Small intestine (tissue), 7 donors: ENCODE measurements at regions not wholly inside any gene's neighbourhood (a gene's known extent, or its start where the extent isn't known, plus 50 kb on each side); places are given as distances from the start of the nearest gene placed in this dataset.
"Not testable (repeated sequence)": the region's sequence is repeated elsewhere in the genome, so short reads cannot be mapped to it uniquely, and the experiment has no call there.

Experiments used
- DNase-seq, 2 donors: peaks; one replicate each; pipeline versions ENCODE4 v3.0.0 to v3.0.0-alpha.2; 2013
- FAIRE-seq: peaks from 2 replicates; lab custom pipeline; 2012; peaks lifted over from hg19 to GRCh38; lab: Jason Lieb, UNC
- H3K27ac ChIP-seq, 3 donors: one replicate each; pipeline ENCODE4 v1.5.1; 2013; ENCODE audit warnings: low read length in 2 of 3, mild to moderate bottlenecking in 2 of 3, control low read depth in 1 of 3, inconsistent platforms in 1 of 3, low read depth in 1 of 3, moderate library complexity in 1 of 3
- H3K27me3 ChIP-seq, 3 donors: one replicate each; pipeline ENCODE4 v1.6.1; 2013; ENCODE audit warnings: low read length in 3 of 3, inconsistent platforms in 1 of 3; ENCODE audit not compliant: control insufficient read depth in 3 of 3, insufficient read depth in 3 of 3
- H3K36me3 ChIP-seq, 3 donors: one replicate each; pipeline ENCODE4 v1.6.1; 2013; ENCODE audit warnings: low read length in 3 of 3, inconsistent platforms in 1 of 3, low read depth in 1 of 3, mild to moderate bottlenecking in 1 of 3, moderate library complexity in 1 of 3; ENCODE audit not compliant: control insufficient read depth in 3 of 3, insufficient read depth in 2 of 3
- H3K4me1 ChIP-seq, 3 donors: one replicate each; pipeline ENCODE4 v1.6.1; 2013; ENCODE audit warnings: low read length in 2 of 3, inconsistent platforms in 1 of 3, low read depth in 1 of 3, mild to moderate bottlenecking in 1 of 3, moderate library complexity in 1 of 3; ENCODE audit not compliant: control insufficient read depth in 3 of 3, insufficient read depth in 2 of 3
- H3K4me3 ChIP-seq, 3 donors: one replicate each; pipeline ENCODE4 v1.5.1; 2013; ENCODE audit warnings: low read length in 3 of 3, control low read depth in 1 of 3, inconsistent platforms in 1 of 3, low read depth in 1 of 3, mild to moderate bottlenecking in 1 of 3, moderate library complexity in 1 of 3
- H3K9me3 ChIP-seq, 2 donors: one replicate each; pipeline ENCODE4 v1.6.1; 2013; ENCODE audit warnings: low read depth in 1 of 2, low read length in 1 of 2; ENCODE audit not compliant: control insufficient read depth in 2 of 2, insufficient read depth in 1 of 2
- WGBS, 3 donors: extraction: QIAGEN DNeasy Blood & Tissue Kit; methylation state at CpG; one replicate each; pipeline ENCODE4 v1.1.7; 2013; 5-methylcytosine and 5-hydroxymethylcytosine counted together
- donor health status: healthy with polysubstance abuse.
- donor health status: control.
- donor health status: control.
- donor health status: Bipolar disorder and iron deficiency.
- donor health status: healthy.

DNA sequence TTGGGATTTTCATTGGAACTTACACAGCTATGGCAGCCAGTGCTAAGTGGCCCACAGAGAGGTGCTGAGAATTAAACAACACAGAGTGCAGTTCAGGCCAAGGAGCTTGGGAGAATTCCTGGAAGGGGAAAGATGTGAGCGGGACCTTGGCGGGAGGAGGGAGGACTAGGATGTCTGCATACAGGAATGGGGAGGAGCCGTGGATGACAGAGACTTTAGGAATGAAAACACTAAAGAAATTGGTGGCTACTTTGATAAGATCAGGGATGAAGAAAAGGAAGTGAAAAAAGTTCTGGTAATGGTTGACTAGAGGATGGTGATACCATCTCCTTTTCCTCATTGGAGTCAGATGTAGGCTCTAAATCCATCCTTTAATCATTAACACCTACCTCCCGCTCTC lies 234.2 kb upstream of the FZD8 start:
- H3K4me3 ChIP-seq, result no peak overlapping the region
- no peaks in the 10 kb centered on the region for H3K36me3 ChIP-seq
- H3K9me3 ChIP-seq, result no peaks in the 10 kb centered on the region
- no peak overlapping the region for H3K27ac ChIP-seq
- DNase-seq (no peak), FAIRE-seq (no peak)
- H3K4me1 ChIP-seq, result no peaks in the 10 kb centered on the region
- WGBS, 3 donors, result 64 to 67% (median 66%) methylated on average over 4 of the region's 4 CpGs
- H3K27me3 ChIP-seq, result no peaks in the 10 kb centered on the region

DNA sequence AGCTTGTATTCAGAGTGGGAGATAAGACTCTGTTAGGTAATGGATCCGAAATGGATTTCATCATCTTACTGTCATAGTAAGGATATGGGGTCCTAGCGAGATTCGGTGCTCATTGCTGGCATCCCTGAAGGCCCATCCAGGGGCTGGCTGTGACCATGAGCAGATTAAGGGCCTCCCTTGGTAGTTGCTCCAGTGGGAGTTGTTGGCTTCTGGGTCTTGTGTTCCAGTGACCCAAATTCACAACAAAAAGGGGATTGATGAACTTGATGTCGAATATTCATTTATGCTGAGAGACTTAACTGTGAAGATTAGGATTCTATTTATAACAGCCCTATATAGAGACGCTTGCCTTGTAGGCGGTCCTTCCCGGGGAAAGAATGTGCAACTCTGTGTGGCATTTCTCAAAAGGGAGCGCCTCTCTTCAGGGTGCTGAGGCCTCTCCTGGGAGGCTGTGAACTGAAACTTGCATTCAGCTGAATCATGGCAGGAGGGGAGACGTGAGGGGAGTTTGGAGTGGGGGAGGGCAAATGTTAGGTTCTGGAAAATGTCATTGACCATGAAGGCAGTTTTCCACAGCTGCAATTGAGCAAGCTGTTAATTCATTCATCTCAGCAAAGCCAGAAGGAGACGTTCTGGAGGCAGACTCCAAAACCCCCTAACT lies 233.1 kb upstream of the FZD8 start:
- peak in 1 of 2 donors; percentile 6 for DNase-seq
- H3K27me3 ChIP-seq, result no peaks in the 10 kb centered on the region
- FAIRE-seq, result no peak
- no peak overlapping the region for H3K27ac ChIP-seq
- H3K36me3 ChIP-seq, result no peaks in the 10 kb centered on the region
- no peaks in the 10 kb centered on the region for H3K4me1 ChIP-seq
- H3K4me3 ChIP-seq, result no peak overlapping the region
- WGBS, 3 donors, result 66 to 72% (median 66%) methylated on average over 10 of the region's 10 CpGs
- H3K9me3 ChIP-seq, result no peaks in the 10 kb centered on the region

GRCh38 chr10:35874311-35875015 lies 232.4 kb upstream of the FZD8 start:
- H3K27me3 ChIP-seq, result no peaks in the 10 kb centered on the region
- no peak overlapping the region for H3K4me3 ChIP-seq
- H3K9me3 ChIP-seq, result no peaks in the 10 kb centered on the region
- 58 to 77% (median 63%) methylated on average over 6 of the region's 6 CpGs for WGBS, 3 donors
- DNase-seq (no peak), FAIRE-seq (no peak)
- no peaks in the 10 kb centered on the region for H3K4me1 ChIP-seq
- no peak overlapping the region for H3K27ac ChIP-seq
- no peaks in the 10 kb centered on the region for H3K36me3 ChIP-seq

DNA sequence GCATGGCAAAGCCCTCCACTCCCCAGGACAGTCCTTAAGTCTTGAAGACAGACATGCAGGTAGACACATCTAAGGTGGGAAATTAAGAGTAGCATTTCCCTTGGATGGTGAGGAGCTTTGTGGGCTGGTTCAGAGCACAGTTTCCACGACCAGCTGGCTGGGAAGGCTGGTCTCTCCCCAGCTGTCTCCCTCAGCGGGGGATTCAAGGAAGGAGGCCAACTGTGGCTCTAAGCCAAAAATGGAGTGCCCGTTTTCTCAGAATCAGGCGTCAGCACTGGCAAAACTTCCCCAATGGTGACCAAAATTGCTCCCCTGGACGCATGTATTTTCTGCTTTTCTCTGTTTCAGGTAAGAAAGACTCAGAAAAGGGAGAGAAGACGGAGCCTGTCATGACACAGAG lies 230.6 kb upstream of the FZD8 start:
- Histone ChIP-seq H3K36me3 (no peaks in the 10 kb centered on the region), H3K4me3 (no peak overlapping the region), H3K27ac (no peak overlapping the region), H3K9me3 (no peaks in the 10 kb centered on the region), H3K4me1 (no peaks in the 10 kb centered on the region), H3K27me3 (no peaks in the 10 kb centered on the region)
- 64 to 72% (median 68%) methylated on average over 6 of the region's 6 CpGs for WGBS, 3 donors
- FAIRE-seq (no peak), DNase-seq (no peak)

DNA sequence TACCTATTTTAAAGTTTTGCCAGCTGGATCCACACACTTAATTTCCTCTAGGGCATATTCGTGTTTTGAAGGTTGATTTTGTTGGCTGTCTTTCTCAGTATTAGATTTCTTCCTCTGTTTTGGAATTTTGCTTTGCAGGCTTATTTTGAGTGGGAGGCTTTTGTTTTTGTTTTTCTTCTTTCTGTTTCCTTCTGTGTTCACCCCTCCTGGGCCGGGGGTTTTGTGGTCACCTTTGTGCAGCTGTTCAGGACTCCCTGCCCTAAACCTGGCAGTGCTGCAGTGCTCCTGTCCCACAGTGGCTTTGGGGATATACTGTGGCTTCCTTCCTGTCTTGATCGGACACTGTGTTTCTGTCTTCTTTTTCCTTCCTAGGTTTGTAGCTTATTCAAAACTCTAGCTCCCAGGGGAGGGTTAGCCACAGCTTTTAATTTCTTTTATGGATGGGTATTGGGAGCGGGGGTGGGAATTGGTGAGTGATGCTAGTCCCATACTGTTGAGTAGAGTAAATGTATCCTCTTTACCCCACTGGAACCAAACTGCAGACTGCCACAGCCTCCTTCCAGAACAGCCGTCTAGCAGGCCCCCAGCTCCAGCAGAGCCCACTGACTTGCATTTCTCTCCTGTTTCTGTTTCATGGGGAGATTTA lies 228.7 kb upstream of the FZD8 start:
- H3K9me3 ChIP-seq, result no peaks in the 10 kb centered on the region
- no peaks in the 10 kb centered on the region for H3K4me1 ChIP-seq
- no peaks in the 10 kb centered on the region for H3K36me3 ChIP-seq
- H3K4me3 ChIP-seq, result no peak overlapping the region
- WGBS, 3 donors, result 60 to 71% (median 66%) methylated on average over 5 of the region's 5 CpGs
- FAIRE-seq, result no peak
- no peaks in the 10 kb centered on the region for H3K27me3 ChIP-seq
- no peak overlapping the region for H3K27ac ChIP-seq
- DNase-seq, result no peak

DNA sequence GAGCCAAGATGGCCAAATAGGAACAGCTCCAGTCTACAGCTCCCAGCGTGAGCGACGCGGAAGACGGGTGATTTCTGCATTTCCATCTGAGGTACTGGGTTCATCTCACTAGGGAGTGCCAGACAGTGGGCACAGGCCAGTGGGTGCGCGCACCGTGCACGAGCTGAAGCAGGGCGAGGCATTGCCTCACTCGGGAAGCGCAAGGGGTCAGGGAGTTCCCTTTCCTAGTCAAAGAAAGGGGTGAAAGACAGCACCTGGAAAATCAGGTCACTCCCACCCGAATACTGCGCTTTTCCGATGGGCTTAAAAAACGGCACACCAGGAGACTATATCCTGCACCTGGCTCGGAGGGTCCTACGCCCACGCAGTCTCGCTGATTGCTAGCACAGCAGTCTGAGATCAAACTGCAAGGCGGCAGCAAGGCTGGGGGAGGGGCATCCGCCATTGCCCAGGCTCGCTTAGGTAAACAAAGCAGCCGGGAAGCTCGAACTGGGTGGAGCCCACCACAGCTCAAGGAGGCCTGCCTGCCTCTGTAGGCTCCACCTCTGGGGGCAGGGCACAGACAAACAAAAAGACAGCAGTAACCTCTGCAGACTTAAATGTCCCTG lies 216.7 kb upstream of the FZD8 start:
- DNase-seq, H3K4me3 ChIP-seq, FAIRE-seq, H3K27ac ChIP-seq, H3K4me1 ChIP-seq, H3K36me3 ChIP-seq, H3K27me3 ChIP-seq, H3K9me3 ChIP-seq: not testable (repeated sequence)
- 72 to 80% (median 73%) methylated on average over 23 to 25 of the region's 25 CpGs for WGBS, 3 donors

DNA sequence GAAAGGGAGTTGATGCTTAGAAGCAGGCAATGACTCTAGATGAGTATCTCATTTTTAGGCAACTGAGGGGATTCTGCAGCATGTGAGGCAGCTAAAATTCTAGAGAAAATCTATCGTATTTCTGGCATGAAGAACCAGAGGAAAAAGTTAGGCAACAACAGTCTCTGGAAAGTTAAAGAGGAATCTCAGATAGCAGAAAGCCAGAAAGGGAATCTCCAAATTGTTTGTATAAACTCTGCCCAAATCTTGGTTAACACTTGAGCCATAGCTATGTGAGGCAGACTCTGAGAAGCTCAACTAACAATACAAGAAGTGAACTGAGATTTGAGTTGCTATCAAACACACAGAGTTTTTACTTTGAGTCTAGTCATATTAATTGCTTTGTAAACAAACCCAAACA lies 215.8 kb upstream of the FZD8 start:
- FAIRE-seq (no peak), DNase-seq (no peak)
- WGBS, 3 donors, result 65 to 93% (median 76%) methylated on average over 1 of the region's 1 CpG
- Histone ChIP-seq H3K27me3 (no peaks in the 10 kb centered on the region), H3K9me3 (no peaks in the 10 kb centered on the region), H3K4me1 (no peaks in the 10 kb centered on the region), H3K27ac (no peak overlapping the region), H3K4me3 (no peak overlapping the region), H3K36me3 (no peaks in the 10 kb centered on the region)

- no peaks in the 10 kb centered on the region for H3K27me3 ChIP-seq
- H3K9me3 ChIP-seq, result no peaks in the 10 kb centered on the region
- no peak for FAIRE-seq
- WGBS, 3 donors, result 26 to 44% (median 39%) methylated on average over 1 of the region's 1 CpG
- no peaks in the 10 kb centered on the region for H3K4me1 ChIP-seq
- no peak overlapping the region for H3K4me3 ChIP-seq
- no peaks in the 10 kb centered on the region for H3K36me3 ChIP-seq
- DNase-seq, result no peak
- H3K27ac ChIP-seq, result no peak overlapping the region
Measured at GRCh38 chr10:35855155-35855947, 213.3 kb upstream of the FZD8 start.
